A673 (cell line): ENCODE measurements at regions not wholly inside any gene's neighbourhood (a gene's known extent, or its start where the extent isn't known, plus 50 kb on each side); places are given as distances from the start of the nearest gene placed in this dataset.

Experiments
- BruUV-seq: library from RNA; stranded (reverse); fragments of 400-500 nt; replicated peaks from 2 replicates; lab custom pipeline; 2021; lab: Mats Ljungman, UMichigan
- CTCF ChIA-PET: fragments of 300-600 bp; sonication (Branson Sonifier 250); formaldehyde crosslinking; loops from one replicate; lab custom pipeline; 2022; ENCODE audit warnings: antibody characterized with exemption; lab: Charles Lee
- POLR2A ChIA-PET: fragments of 300-600 bp; sonication (Branson Sonifier 250); formaldehyde crosslinking; loops from one replicate; lab custom pipeline; 2022; ENCODE audit warnings: antibody characterized with exemption; ENCODE audit not compliant: low non-redundant PET; lab: Charles Lee
- DNase-seq: peaks from one replicate; pipeline ENCODE4 v3.0.0-alpha.2; 2015; ENCODE audit warnings: low spot score
- H3K27ac ChIP-seq: fragments of 200-600 bp; sonication (generic); 2 replicates; pipeline ENCODE4 v1.5.1; 2016; ENCODE audit warnings: mixed run types, low read depth, mild to moderate bottlenecking, mixed read lengths, antibody characterized with exemption, low read length; ENCODE audit not compliant: poor library complexity, severe bottlenecking
- H3K27me3 ChIP-seq: fragments of 200-600 bp; sonication (generic); replicated peaks from 2 replicates; pipeline ENCODE4 v1.6.1; 2017; ENCODE audit warnings: mixed run types, low read depth, mild to moderate bottlenecking, mixed read lengths, antibody characterized with exemption, low read length; ENCODE audit not compliant: insufficient read depth, poor library complexity
- H3K36me3 ChIP-seq: fragments of 200-600 bp; sonication (generic); 2 replicates; pipeline ENCODE4 v1.6.1; 2016; ENCODE audit warnings: mixed run types, mild to moderate bottlenecking, mixed read lengths, antibody characterized with exemption, low read length; ENCODE audit not compliant: insufficient read depth, poor library complexity, severe bottlenecking
- H3K4me1 ChIP-seq: fragments of 200-600 bp; sonication (generic); 2 replicates; pipeline ENCODE4 v1.6.1; 2017; ENCODE audit warnings: mixed run types, mild to moderate bottlenecking, mixed read lengths, antibody characterized with exemption, low read length; ENCODE audit not compliant: insufficient read depth, poor library complexity, severe bottlenecking
- H3K4me3 ChIP-seq: fragments of 200-600 bp; sonication (generic); 2 replicates; pipeline ENCODE4 v1.5.1; 2016; ENCODE audit warnings: low read depth, mixed run types, mild to moderate bottlenecking, mixed read lengths, low read length; ENCODE audit not compliant: poor library complexity, severe bottlenecking
- H3K9me3 ChIP-seq: fragments of 200-600 bp; sonication (generic); 2 replicates; pipeline ENCODE4 v1.6.1; 2016; ENCODE audit warnings: mixed run types, low read depth, mild to moderate bottlenecking, mixed read lengths, antibody characterized with exemption, low read length; ENCODE audit not compliant: poor library complexity, severe bottlenecking
- EZH2 ChIP-seq: fragments of 200-600 bp; sonication (generic); IDR thresholded peaks from 2 replicates; pipeline ENCODE4 v1.6.1; 2017; ENCODE audit warnings: borderline replicate concordance, low read depth, mild to moderate bottlenecking, mixed read lengths, antibody characterized with exemption, low read length; ENCODE audit not compliant: poor library complexity, severe bottlenecking
- intact Hi-C: fragments of 100-400 bp; cut with micrococcal nuclease; formaldehyde crosslinking; loops from one replicate; pipeline ENCODE4 v1.10.0; 2022; ENCODE audit not compliant: unreplicated experiment
- TF ChIP-seq, protein P1 (sequence below): fragments of 300-800, 200-600 bp; sonication (generic); conservative IDR thresholded peaks from 2 replicates; pipeline ENCODE4 v1.5.1; 2017; ENCODE audit warnings: low read depth, mild to moderate bottlenecking, antibody characterized with exemption, low read length, moderate library complexity, mixed read lengths

DNA sequence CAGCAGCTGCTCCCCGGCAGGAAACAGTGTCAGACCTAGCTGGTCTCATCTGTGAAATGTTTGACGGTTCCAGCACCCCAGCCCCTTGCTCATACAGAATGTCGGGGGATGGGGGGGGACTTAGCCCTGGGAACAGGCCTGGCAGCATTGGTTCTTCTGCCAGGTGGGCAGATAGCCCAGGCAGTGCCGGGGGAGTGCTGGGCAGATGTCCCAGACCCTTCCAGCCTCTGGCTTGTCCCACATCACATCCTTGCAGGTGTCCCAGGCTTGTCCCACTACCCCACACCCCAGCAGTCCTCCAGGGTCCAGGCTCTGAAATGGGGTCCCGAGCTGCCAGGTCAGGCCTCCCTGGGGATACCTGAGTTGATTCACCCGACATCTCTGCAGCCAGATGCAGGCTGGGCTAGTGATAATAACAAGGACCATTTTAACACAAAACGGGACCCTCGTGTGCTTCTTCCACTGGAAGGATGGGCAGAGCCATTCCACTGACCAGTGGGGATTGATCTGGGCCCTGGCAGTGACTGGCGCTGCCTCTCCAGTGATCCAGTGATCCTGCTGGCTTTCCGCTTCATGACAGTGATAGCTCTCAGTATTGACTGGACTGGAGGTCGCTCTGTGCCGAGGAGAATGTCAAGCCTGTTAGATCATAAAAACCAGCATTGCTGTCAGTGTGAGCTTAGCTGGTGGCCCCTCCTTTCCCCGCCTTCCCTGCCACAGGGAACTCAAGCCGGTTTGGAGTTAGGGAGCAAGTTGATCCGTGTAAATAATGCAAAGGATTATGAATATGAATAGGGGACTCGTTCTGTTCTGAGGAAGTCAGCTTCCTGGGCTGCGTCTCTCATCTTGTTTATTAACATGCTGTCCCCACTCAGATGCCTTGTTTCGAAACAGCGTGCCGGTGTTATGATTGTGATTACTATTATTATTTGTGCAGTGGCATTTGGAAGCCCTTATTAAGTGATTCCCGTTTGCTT, 180.6 kb downstream of the AACS start:
- Histone ChIP-seq H3K4me3 (peak overlapping the region; percentile 2), H3K36me3 (no peaks in the 10 kb centered on the region), H3K9me3 (no peaks in the 10 kb centered on the region), H3K27ac (no peak overlapping the region), H3K27me3 (peaks cover 4% of the 10 kb centered on the region), H3K4me1 (peaks cover 6% of the 10 kb centered on the region)
- DNase-seq: peak; percentile 61
- ChIA-PET POLR2A (no interaction called here), CTCF (no interaction called here)
- no TSS peak for BruUV-seq
- intact Hi-C loops: no loop called here
- TF ChIP-seq EZH2: no peak
- TF ChIP-seq, protein P1, sequence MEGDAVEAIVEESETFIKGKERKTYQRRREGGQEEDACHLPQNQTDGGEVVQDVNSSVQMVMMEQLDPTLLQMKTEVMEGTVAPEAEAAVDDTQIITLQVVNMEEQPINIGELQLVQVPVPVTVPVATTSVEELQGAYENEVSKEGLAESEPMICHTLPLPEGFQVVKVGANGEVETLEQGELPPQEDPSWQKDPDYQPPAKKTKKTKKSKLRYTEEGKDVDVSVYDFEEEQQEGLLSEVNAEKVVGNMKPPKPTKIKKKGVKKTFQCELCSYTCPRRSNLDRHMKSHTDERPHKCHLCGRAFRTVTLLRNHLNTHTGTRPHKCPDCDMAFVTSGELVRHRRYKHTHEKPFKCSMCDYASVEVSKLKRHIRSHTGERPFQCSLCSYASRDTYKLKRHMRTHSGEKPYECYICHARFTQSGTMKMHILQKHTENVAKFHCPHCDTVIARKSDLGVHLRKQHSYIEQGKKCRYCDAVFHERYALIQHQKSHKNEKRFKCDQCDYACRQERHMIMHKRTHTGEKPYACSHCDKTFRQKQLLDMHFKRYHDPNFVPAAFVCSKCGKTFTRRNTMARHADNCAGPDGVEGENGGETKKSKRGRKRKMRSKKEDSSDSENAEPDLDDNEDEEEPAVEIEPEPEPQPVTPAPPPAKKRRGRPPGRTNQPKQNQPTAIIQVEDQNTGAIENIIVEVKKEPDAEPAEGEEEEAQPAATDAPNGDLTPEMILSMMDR: no peak

DNA sequence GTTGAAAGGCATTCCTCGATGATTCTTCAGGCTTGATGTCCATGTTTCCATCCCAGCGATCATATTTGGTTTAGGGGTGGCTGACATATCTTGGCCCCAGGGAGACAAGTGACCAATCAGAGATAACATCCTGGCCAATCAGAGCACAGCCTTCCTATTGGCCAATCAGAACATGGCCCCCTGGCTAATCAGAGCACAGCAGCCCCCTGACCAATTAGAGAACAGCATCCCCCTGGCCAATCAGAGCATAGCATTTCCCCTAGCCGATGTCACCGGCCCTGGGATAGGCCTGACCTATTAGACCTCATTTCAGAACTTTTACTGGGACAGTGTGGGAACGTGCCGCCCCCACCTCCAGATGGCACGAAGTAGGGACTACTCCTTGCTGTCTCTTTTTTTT, 182.2 kb downstream of the AACS start:
- BruUV-seq: no TSS peak
- H3K4me1 ChIP-seq: peaks cover 6% of the 10 kb centered on the region

DNA sequence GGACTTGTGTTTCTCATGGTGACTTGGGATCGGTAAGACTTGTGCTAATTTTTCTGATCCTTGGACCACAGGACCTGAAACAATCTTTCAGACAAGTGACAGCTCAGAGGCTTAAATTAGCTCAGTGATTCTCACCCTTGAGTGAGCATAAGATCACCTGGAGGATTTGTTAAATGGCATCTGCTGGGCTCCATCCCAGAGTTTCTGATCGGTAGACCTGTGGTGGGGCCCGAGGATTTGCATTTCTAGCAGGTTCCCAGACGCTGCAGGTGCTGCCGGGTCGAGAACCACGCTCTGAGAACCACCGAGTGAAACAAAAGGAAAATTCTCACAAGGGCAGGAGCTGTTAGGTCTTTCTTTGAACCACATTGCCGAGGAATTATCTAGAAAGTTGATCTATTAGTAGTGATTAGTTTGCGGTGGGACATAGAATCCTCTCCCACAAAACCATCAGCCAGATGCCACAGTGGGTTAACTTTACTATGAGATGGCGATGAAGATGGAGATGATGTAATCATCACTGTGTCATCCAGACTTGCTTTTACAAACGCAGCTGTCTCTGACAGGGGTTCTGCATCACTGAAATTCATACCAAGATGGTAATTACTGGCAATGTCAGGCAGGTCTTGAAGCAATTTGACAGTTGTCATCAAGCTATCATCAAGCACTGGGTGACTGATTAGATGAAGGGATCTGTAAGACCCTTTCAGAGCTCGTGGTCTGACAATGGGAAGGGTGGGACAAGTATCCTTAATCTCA, 184.0 kb downstream of the AACS start:
- H3K9me3 ChIP-seq: no peaks in the 10 kb centered on the region
- CTCF ChIA-PET: no interaction called here
- H3K4me1 ChIP-seq: peaks cover 6% of the 10 kb centered on the region
- H3K27me3 ChIP-seq: peaks cover 4% of the 10 kb centered on the region
- POLR2A ChIA-PET: no interaction called here
- no TSS peak for BruUV-seq
- DNase-seq: no peak
- no peak for TF ChIP-seq EZH2
- TF ChIP-seq, protein P1: no peak
- intact Hi-C loops: no loop called here
- no peak overlapping the region for H3K4me3 ChIP-seq
- no peak overlapping the region for H3K27ac ChIP-seq
- H3K36me3 ChIP-seq: no peaks in the 10 kb centered on the region

More for the DNA sequence above, 182.2 kb downstream of the AACS start:
- Histone ChIP-seq H3K36me3 (no peaks in the 10 kb centered on the region), H3K27me3 (peaks cover 4% of the 10 kb centered on the region), H3K27ac (no peak overlapping the region), H3K4me3 (no peak overlapping the region), H3K9me3 (no peaks in the 10 kb centered on the region)
- peak; percentile 17 for DNase-seq
- ChIA-PET CTCF (no interaction called here), POLR2A (no interaction called here)
- intact Hi-C loops: no loop called here
- TF ChIP-seq, protein P1: no peak
- TF ChIP-seq EZH2: no peak
